Ascending aorta (tissue), 2 donors: ENCODE measurements at regions not wholly inside any gene's neighbourhood (a gene's known extent, or its start where the extent isn't known, plus 50 kb on each side); places are given as distances from the start of the nearest gene placed in this dataset.
A peak's percentile ranks its signal among the peaks of the same experiment; 100 is the strongest.

ENCODE experiments used
- DNase-seq, 2 donors: peaks; one replicate each; pipeline ENCODE4 v3.0.0-alpha.2; 2019; ENCODE audit warnings: low spot score in 2 of 2
- H3K27ac ChIP-seq, 2 donors: fragments of 200-600 bp; sonication (generic); one replicate each; pipeline ENCODE4 v1.5.1; 2016 to 2017; ENCODE audit warnings: mild to moderate bottlenecking in 1 of 2
- H3K27me3 ChIP-seq: fragments of 200-600 bp; sonication (generic); one replicate; pipeline ENCODE4 v1.5.1; 2017
- H3K36me3 ChIP-seq, 2 donors: fragments of 200-600 bp; sonication (generic); one replicate each; pipeline ENCODE4 v1.5.1; 2016
- H3K4me1 ChIP-seq, 2 donors: fragments of 200-600 bp; sonication (generic); one replicate each; pipeline ENCODE4 v1.5.1; 2016 to 2017; ENCODE audit warnings: mild to moderate bottlenecking in 1 of 2
- H3K4me3 ChIP-seq, 2 donors: fragments of 200-600 bp; sonication (generic); one replicate each; pipeline ENCODE4 v1.5.1; 2016 to 2017; ENCODE audit warnings: mild to moderate bottlenecking in 1 of 2
- H3K9me3 ChIP-seq, 2 donors: fragments of 200-600 bp; sonication (generic); one replicate each; pipeline ENCODE4 v1.5.1; 2016
- CTCF ChIP-seq, 3 experiments: fragments of 200-600 bp in 2 of 3; fragments of 450-650 bp in 1 of 3; sonication (generic) in 2 of 3; IDR thresholded peaks; one replicate each; pipeline ENCODE4 v1.5.1; 2016 to 2019; ENCODE audit warnings: antibody characterized with exemption in 3 of 3, mild to moderate bottlenecking in 1 of 3, moderate library complexity in 1 of 3
- intact Hi-C: fragments of 100-400 bp; cut with DNase I; formaldehyde crosslinking; loops from one replicate; pipeline ENCODE4 v1.15.1; 2023

DNA sequence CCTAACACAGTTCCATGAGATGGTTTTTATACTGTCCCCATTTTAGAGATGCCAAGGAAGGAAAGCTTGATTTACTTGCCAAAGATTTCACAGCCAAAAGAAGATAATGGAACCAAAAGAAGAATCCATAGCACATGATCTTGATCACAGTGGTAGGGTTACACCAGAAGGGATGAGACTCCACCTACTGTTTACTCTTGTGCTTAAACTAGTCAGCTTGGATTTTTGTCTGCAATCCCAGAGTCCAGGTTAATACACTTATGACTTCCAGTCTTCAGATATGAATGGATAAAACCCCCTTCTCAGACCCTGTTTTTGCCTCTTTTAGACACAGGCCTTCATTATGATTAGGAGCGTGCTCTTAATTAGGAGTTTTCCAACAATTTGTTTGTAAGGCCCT, 454.2 kb downstream of the AEBP2 start:
- TF ChIP-seq CTCF (IDR thresholded peaks at IDR 0.05): no peak
- Histone ChIP-seq H3K4me3 (no peak overlapping the region), H3K27ac (peak overlapping the region; percentile 52 to 78), H3K9me3 (no peaks in the 10 kb centered on the region), H3K36me3 (no peaks in the 10 kb centered on the region), H3K27me3 (no peaks in the 10 kb centered on the region), H3K4me1 (peaks cover 10 to 44% of the 10 kb centered on the region in 2 donors)
- DNase-seq: no peak
- intact Hi-C loops: no loop called here

DNA sequence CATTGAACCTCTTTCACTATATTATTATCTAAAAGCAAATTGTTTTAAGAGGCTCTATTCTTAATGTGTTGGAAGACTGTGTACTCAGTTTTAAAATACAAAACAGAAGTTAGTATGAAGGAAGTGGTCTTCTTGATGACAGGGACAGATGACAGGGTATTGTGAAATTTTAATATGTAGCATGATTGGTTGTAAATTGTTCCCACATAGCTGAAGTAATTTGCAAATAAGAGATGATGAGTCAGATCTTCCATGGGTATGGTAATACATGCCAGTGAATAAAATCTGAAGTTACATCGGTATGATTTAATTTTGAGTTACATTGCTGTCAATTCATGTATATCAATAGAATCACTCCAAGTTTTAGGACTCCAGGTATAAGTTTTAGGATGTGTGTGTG, 454.8 kb downstream of the AEBP2 start:
- Histone ChIP-seq H3K27ac (peak overlapping the region; percentile 52 to 78), H3K4me1 (peaks cover 10 to 44% of the 10 kb centered on the region in 2 donors), H3K36me3 (no peaks in the 10 kb centered on the region), H3K27me3 (no peaks in the 10 kb centered on the region), H3K4me3 (no peak overlapping the region), H3K9me3 (no peaks in the 10 kb centered on the region)
- DNase-seq: no peak
- intact Hi-C loops: no loop called here
- no peak for TF ChIP-seq CTCF (IDR thresholded peaks at IDR 0.05)

GRCh38 chr12:19894803-19895202, 455.5 kb downstream of the AEBP2 start:
- intact Hi-C loops: no loop called here
- DNase-seq: no peak
- Histone ChIP-seq H3K27ac (peak overlapping the region; percentile 52 to 78), H3K4me1 (peaks cover 10 to 44% of the 10 kb centered on the region in 2 donors), H3K9me3 (peaks cover 0 to 5% of the 10 kb centered on the region in 2 donors), H3K4me3 (peak overlapping the region; percentile 8), H3K27me3 (no peaks in the 10 kb centered on the region), H3K36me3 (no peaks in the 10 kb centered on the region)
- no peak for TF ChIP-seq CTCF (IDR thresholded peaks at IDR 0.05)

GRCh38 chr12:19895246-19896020, 456.1 kb downstream of the AEBP2 start:
- Histone ChIP-seq H3K4me3 (peak overlapping the region in 1 of 2 donors; percentile 8), H3K4me1 (peaks cover 10 to 43% of the 10 kb centered on the region in 2 donors), H3K36me3 (no peaks in the 10 kb centered on the region), H3K27ac (peak overlapping the region; percentile 52 to 78), H3K27me3 (no peaks in the 10 kb centered on the region), H3K9me3 (peaks cover 0 to 5% of the 10 kb centered on the region in 2 donors)
- intact Hi-C loops: no loop called here
- no peak for TF ChIP-seq CTCF (IDR thresholded peaks at IDR 0.05)
- DNase-seq: no peak

DNA sequence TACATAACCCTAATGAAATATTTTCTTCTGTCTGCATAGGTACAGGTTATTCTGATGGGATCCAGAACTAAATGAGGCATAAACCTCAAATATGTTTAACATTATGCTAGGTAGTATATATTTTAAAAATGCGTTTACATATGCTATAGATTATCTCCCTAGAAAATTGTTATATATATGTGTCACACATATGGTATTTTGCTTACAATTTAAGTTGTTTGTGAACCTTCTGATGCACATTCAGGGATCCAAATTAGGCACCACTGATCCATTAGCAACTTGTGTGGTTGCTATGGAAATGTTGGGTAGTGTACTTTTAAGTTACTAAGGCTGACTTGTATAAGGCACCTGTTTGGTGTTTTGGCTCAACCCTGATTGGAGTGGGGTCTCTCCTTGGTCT, 456.7 kb downstream of the AEBP2 start:
- peak overlapping the region; percentile 52 to 78 for H3K27ac ChIP-seq
- H3K36me3 ChIP-seq: no peaks in the 10 kb centered on the region
- intact Hi-C loops: no loop called here
- no peak overlapping the region for H3K4me3 ChIP-seq
- no peak for DNase-seq
- H3K27me3 ChIP-seq: no peaks in the 10 kb centered on the region
- H3K4me1 ChIP-seq: peaks cover 10 to 39% of the 10 kb centered on the region in 2 donors
- TF ChIP-seq CTCF (IDR thresholded peaks at IDR 0.05): no peak
- peaks cover 0 to 5% of the 10 kb centered on the region in 2 donors for H3K9me3 ChIP-seq
